HCT116 (cell line): ENCODE measurements at regions not wholly inside any gene's neighbourhood (a gene's known extent, or its start where the extent isn't known, plus 50 kb on each side); places are given as distances from the start of the nearest gene placed in this dataset.

Source experiments
- ATAC-seq: fragments of 200-7000 bp; cut with Tn5 transposase; 2 replicates; pipeline ENCODE4 v1.9.1; 2020; ENCODE audit warnings: mild to moderate bottlenecking, moderate library complexity
- BruUV-seq: library from RNA; stranded (reverse); fragments of 400-500 nt; replicated peaks from 2 replicates; lab custom pipeline; 2021; lab: Mats Ljungman, UMichigan
- CTCF ChIA-PET: fragments of 300-600 bp; sonication (Branson Sonifier 250); formaldehyde crosslinking; loops from one replicate; lab custom pipeline; 2021; ENCODE audit warnings: antibody characterized with exemption; lab: Charles Lee
- POLR2A ChIA-PET: fragments of 300-600, 350-600 bp; sonication (Branson Sonifier 250); formaldehyde crosslinking; loops from one replicate; lab custom pipeline; 2021; ENCODE audit warnings: antibody characterized with exemption; lab: Charles Lee
- RAD21 ChIA-PET, 2 experiments: fragments of 300-600 bp; sonication (Branson Sonifier 250); formaldehyde crosslinking; loops; one replicate each; lab custom pipeline; 2023; ENCODE audit warnings: low total read pairs in 2 of 2; ENCODE audit not compliant: uncharacterized antibody in 2 of 2, unreplicated experiment in 2 of 2, low non-redundant PET in 1 of 2; lab: Charles Lee
- DNase-seq: peaks from one replicate; pipeline ENCODE4 v3.0.0-alpha.2; 2010; ENCODE audit warnings: low read depth, low spot score
- H2AFZ ChIP-seq: fragments of 200-600 bp; shearing (Covaris generic), sonication (generic); 2 replicates; pipeline ENCODE4 v1.6.1; 2017; ENCODE audit warnings: low read depth, mixed run types, mixed read lengths, antibody characterized with exemption, low read length; ENCODE audit not compliant: poor library complexity, severe bottlenecking
- H3K27ac ChIP-seq: 2 replicates; pipeline ENCODE4 v1.5.1; 2012; ENCODE audit warnings: low read depth, low read length
- H3K27me3 ChIP-seq: fragments of 200-600 bp; sonication (generic); 2 replicates; pipeline ENCODE4 v1.6.1; 2016; ENCODE audit warnings: mixed run types, low read length, mixed read lengths; ENCODE audit not compliant: insufficient read depth
- H3K36me3 ChIP-seq, 2 experiments: fragments of 200-500 bp in 1 of 2; fragments of 200-600 bp in 1 of 2; sonication (Bioruptor generic) in 1 of 2; sonication (generic) in 1 of 2; 2 replicates each; pipeline versions ENCODE4 v1.5.1 to v1.6.1; 2014 to 2016; ENCODE audit warnings: low read length in 2 of 2, inconsistent platforms in 1 of 2, mixed read lengths in 1 of 2, mixed run types in 1 of 2; ENCODE audit not compliant: insufficient read depth in 2 of 2, control insufficient read depth in 1 of 2
- H3K4me1 ChIP-seq, 2 experiments: fragments of 200-600 bp in 1 of 2; sonication (generic) in 1 of 2; 2 replicates each; pipeline versions ENCODE4 v1.5.1 to v1.6.1; 2012 to 2017; ENCODE audit warnings: low read length in 2 of 2, inconsistent platforms in 1 of 2, mild to moderate bottlenecking in 1 of 2, mixed read lengths in 1 of 2, mixed run types in 1 of 2, moderate library complexity in 1 of 2; ENCODE audit not compliant: insufficient read depth in 2 of 2, control insufficient read depth in 1 of 2
- H3K4me2 ChIP-seq: fragments of 200-600 bp; sonication (generic); 2 replicates; pipeline ENCODE4 v1.6.1; 2017; ENCODE audit warnings: mixed run types, low read length, mixed read lengths
- H3K4me3 ChIP-seq, 2 experiments: fragments of 200-600 bp in 1 of 2; sonication (generic) in 1 of 2; replicated peaks in 1 of 2; 2 replicates each; pipeline ENCODE4 v1.5.1; 2011 to 2016; ENCODE audit warnings: low read length in 2 of 2, control low read depth in 1 of 2, low read depth in 1 of 2, mild to moderate bottlenecking in 1 of 2, mixed read lengths in 1 of 2, mixed run types in 1 of 2
- H3K79me2 ChIP-seq: fragments of 200-600 bp; sonication (generic); 2 replicates; pipeline ENCODE4 v1.6.1; 2017; ENCODE audit warnings: mild to moderate bottlenecking, mixed run types, low read length, moderate library complexity, mixed read lengths; ENCODE audit not compliant: insufficient read depth
- H3K9ac ChIP-seq: fragments of 200-600 bp; sonication (generic); 2 replicates; pipeline ENCODE4 v1.6.1; 2016; ENCODE audit warnings: low read length, mixed read lengths
- H3K9me2 ChIP-seq: fragments of 200-600 bp; sonication (generic), shearing (Covaris generic); 2 replicates; pipeline ENCODE4 v1.6.1; 2017; ENCODE audit warnings: mixed run types, mild to moderate bottlenecking, moderate library complexity; ENCODE audit not compliant: insufficient read depth
- H3K9me3 ChIP-seq, 2 experiments: fragments of 200-500 bp in 1 of 2; fragments of 200-600 bp in 1 of 2; sonication (Bioruptor generic) in 1 of 2; sonication (generic) in 1 of 2; 2 replicates each; pipeline ENCODE4 v1.6.1; 2014 to 2017; ENCODE audit warnings: low read length in 2 of 2, mixed read lengths in 2 of 2, inconsistent platforms in 1 of 2, low read depth in 1 of 2, mild to moderate bottlenecking in 1 of 2, mixed run types in 1 of 2, moderate library complexity in 1 of 2; ENCODE audit not compliant: control insufficient read depth in 1 of 2, insufficient read depth in 1 of 2
- H4K20me1 ChIP-seq: fragments of 200-600 bp; sonication (generic), shearing (Covaris generic); 2 replicates; pipeline ENCODE4 v1.6.1; 2017; ENCODE audit warnings: mixed run types, mild to moderate bottlenecking, moderate library complexity; ENCODE audit not compliant: insufficient read depth
- CBX3 ChIP-seq: IDR thresholded peaks from 2 replicates; pipeline ENCODE4 v1.6.1; 2012; ENCODE audit warnings: low read depth
- EGR1 ChIP-seq: IDR thresholded peaks from 2 replicates; pipeline ENCODE4 v1.6.1; 2012; ENCODE audit warnings: low read depth
- ELF1 ChIP-seq: IDR thresholded peaks from 2 replicates; pipeline ENCODE4 v1.6.1; 2012; ENCODE audit warnings: low read depth, borderline replicate concordance
- POLR2A ChIP-seq: IDR thresholded peaks from 2 replicates; pipeline ENCODE4 v1.7.0; 2011; ENCODE audit warnings: borderline replicate concordance; ENCODE audit not compliant: insufficient read depth, insufficient read length; ENCODE audit errors: extremely low read depth
- RAD21 ChIP-seq: IDR thresholded peaks from 2 replicates; pipeline ENCODE4 v1.6.1; 2012; ENCODE audit warnings: low read depth, mild to moderate bottlenecking
- SIN3A ChIP-seq: IDR thresholded peaks from 2 replicates; pipeline ENCODE4 v1.6.1; 2012; ENCODE audit warnings: low read depth
- SRF ChIP-seq: IDR thresholded peaks from 2 replicates; pipeline ENCODE4 v1.6.1; 2012; ENCODE audit warnings: low read depth
- YY1 ChIP-seq: IDR thresholded peaks from 2 replicates; pipeline ENCODE4 v1.6.1; 2011; ENCODE audit warnings: low read length, low read depth, moderate library complexity, mild to moderate bottlenecking; ENCODE audit not compliant: insufficient replicate concordance; ENCODE audit errors: extremely low read depth
- ZFX ChIP-seq: fragments of 450-650 bp; IDR thresholded peaks from 2 replicates; pipeline ENCODE4 v1.6.1; 2017
- ZNF274 ChIP-seq: fragments of 200-500 bp; sonication (Bioruptor generic); IDR thresholded peaks from 2 replicates; pipeline ENCODE4 v1.6.1; 2014; ENCODE audit warnings: mild to moderate bottlenecking, low read depth, low read length, inconsistent platforms
- intact Hi-C: fragments of 100-400 bp; cut with micrococcal nuclease; formaldehyde crosslinking; loops from 2 replicates; pipeline ENCODE4 v1.10.0; 2022
- TF ChIP-seq, protein P1 (sequence below): IDR thresholded peaks from 2 replicates; pipeline ENCODE4 v1.6.1; 2012
- TF ChIP-seq, protein P2 (sequence below): IDR thresholded peaks from 2 replicates; pipeline ENCODE4 v1.6.1; 2011; ENCODE audit warnings: mild to moderate bottlenecking, low read length, moderate library complexity; ENCODE audit not compliant: insufficient replicate concordance; ENCODE audit errors: extremely low read depth
- TF ChIP-seq, protein P3 (sequence below): IDR thresholded peaks from 2 replicates; pipeline ENCODE4 v1.6.1; 2012; ENCODE audit warnings: low read depth

DNA sequence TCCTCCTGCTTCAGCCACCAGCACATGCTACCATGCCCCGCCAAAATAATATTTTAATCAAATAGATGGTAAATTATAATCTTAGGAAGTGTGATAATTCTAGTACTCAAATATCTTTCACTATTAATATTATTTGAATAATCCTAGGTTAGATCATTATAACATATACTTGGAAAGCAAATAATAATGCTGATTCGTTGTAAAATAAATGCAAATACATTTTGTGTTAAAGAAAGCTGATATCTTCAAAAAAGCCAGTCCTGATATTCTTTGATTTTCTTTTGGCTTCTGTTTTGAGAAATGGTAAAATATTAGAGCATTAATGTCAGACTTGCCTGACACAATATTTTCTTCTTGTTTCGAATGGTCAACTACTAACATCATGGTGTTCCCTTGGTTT lies 116.3 kb upstream of the ADAMTS5 start:
- Histone ChIP-seq H2AFZ (no peak overlapping the region), H3K9me2 (no peaks in the 10 kb centered on the region), H3K27ac (no peak overlapping the region), H3K27me3 (no peaks in the 10 kb centered on the region), H3K36me3 (no peaks in the 10 kb centered on the region), H3K9ac (no peak overlapping the region), H4K20me1 (no peaks in the 10 kb centered on the region), H3K4me1 (no peaks in the 10 kb centered on the region), H3K4me2 (no peak overlapping the region), H3K9me3 (peaks cover 0 to 28% of the 10 kb centered on the region in 2 experiments; a peak in 3 of 4 replicates), H3K4me3 (no peak overlapping the region), H3K79me2 (no peaks in the 10 kb centered on the region)
- intact Hi-C loops = no loop called here
- no TSS peak for BruUV-seq
- TF ChIP-seq RAD21 (no peak), SRF (no peak), SIN3A (no peak), POLR2A (no peak), CBX3 (no peak)
- ChIA-PET POLR2A (no interaction called here), CTCF (no interaction called here), RAD21 (no interaction called here)
- no peak for ATAC-seq
- no peak for DNase-seq

DNA sequence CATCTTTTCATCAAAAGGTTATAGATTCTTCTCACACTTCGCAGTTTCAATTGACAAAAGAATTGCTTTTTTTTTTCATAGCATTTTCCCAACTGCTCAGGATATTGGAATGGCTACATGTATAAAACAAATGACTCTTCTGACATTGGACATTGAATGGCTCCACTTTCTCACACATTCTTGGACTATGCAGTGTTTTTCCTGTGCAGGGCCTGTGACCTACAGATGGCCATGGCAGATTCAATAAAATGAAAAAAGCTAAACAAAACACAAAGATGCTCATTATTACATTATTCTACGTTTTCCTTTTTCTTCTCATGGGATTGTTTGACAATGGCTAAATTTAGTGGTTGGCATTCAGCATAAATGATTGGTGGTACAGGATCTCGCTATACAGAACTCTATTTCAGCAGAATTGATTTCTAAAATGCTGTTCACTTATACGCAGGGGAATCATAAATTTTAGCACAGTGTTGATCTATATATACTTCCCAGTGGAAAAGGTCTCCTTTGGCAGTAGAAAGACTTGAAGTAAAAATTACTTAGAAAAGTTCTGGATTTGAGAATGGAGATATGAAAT lies 115.6 kb upstream of the ADAMTS5 start:
- Histone ChIP-seq H2AFZ (no peak overlapping the region), H3K4me1 (no peaks in the 10 kb centered on the region), H3K79me2 (no peaks in the 10 kb centered on the region), H3K4me3 (no peak overlapping the region), H3K36me3 (no peaks in the 10 kb centered on the region), H4K20me1 (no peaks in the 10 kb centered on the region), H3K9ac (no peak overlapping the region), H3K27ac (no peak overlapping the region), H3K27me3 (no peaks in the 10 kb centered on the region), H3K9me2 (no peaks in the 10 kb centered on the region), H3K9me3 (peaks cover 3 to 22% of the 10 kb centered on the region in 2 experiments; a peak in 3 of 4 replicates), H3K4me2 (no peak overlapping the region)
- no TSS peak for BruUV-seq
- intact Hi-C loops = no loop called here
- CTCF ChIA-PET = no interaction called here
- POLR2A ChIA-PET = no interaction called here
- ATAC-seq (no peak), DNase-seq (no peak)
- RAD21 ChIA-PET = no interaction called here
- TF ChIP-seq SRF (no peak), ELF1 (no peak), EGR1 (no peak), YY1 (no peak), ZFX (no peak), ZNF274 (no peak)
- TF ChIP-seq, protein P1, sequence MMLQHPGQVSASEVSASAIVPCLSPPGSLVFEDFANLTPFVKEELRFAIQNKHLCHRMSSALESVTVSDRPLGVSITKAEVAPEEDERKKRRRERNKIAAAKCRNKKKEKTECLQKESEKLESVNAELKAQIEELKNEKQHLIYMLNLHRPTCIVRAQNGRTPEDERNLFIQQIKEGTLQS = no peak
- TF ChIP-seq, protein P2, sequence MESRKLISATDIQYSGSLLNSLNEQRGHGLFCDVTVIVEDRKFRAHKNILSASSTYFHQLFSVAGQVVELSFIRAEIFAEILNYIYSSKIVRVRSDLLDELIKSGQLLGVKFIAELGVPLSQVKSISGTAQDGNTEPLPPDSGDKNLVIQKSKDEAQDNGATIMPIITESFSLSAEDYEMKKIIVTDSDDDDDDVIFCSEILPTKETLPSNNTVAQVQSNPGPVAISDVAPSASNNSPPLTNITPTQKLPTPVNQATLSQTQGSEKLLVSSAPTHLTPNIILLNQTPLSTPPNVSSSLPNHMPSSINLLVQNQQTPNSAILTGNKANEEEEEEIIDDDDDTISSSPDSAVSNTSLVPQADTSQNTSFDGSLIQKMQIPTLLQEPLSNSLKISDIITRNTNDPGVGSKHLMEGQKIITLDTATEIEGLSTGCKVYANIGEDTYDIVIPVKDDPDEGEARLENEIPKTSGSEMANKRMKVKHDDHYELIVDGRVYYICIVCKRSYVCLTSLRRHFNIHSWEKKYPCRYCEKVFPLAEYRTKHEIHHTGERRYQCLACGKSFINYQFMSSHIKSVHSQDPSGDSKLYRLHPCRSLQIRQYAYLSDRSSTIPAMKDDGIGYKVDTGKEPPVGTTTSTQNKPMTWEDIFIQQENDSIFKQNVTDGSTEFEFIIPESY = no peak
- TF ChIP-seq, protein P3, sequence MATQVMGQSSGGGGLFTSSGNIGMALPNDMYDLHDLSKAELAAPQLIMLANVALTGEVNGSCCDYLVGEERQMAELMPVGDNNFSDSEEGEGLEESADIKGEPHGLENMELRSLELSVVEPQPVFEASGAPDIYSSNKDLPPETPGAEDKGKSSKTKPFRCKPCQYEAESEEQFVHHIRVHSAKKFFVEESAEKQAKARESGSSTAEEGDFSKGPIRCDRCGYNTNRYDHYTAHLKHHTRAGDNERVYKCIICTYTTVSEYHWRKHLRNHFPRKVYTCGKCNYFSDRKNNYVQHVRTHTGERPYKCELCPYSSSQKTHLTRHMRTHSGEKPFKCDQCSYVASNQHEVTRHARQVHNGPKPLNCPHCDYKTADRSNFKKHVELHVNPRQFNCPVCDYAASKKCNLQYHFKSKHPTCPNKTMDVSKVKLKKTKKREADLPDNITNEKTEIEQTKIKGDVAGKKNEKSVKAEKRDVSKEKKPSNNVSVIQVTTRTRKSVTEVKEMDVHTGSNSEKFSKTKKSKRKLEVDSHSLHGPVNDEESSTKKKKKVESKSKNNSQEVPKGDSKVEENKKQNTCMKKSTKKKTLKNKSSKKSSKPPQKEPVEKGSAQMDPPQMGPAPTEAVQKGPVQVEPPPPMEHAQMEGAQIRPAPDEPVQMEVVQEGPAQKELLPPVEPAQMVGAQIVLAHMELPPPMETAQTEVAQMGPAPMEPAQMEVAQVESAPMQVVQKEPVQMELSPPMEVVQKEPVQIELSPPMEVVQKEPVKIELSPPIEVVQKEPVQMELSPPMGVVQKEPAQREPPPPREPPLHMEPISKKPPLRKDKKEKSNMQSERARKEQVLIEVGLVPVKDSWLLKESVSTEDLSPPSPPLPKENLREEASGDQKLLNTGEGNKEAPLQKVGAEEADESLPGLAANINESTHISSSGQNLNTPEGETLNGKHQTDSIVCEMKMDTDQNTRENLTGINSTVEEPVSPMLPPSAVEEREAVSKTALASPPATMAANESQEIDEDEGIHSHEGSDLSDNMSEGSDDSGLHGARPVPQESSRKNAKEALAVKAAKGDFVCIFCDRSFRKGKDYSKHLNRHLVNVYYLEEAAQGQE = no peak
